Erythroblast (primary cell): ENCODE measurements at regions not wholly inside any gene's neighbourhood (a gene's known extent, or its start where the extent isn't known, plus 50 kb on each side); places are given as distances from the start of the nearest gene placed in this dataset.

Experiments used
- GATA1 ChIP-seq: IDR thresholded peaks from 2 replicates; pipeline ENCODE4 v1.6.1; 2011; ENCODE audit warnings: low read depth, mild to moderate bottlenecking, control low read depth, low read length, moderate library complexity
- POLR2A ChIP-seq: IDR thresholded peaks from 2 replicates; pipeline ENCODE4 v1.6.1; 2011; ENCODE audit warnings: mild to moderate bottlenecking, low read length

- TF ChIP-seq POLR2A: no peak
- no peak for TF ChIP-seq GATA1
These were observed 423.5 kb upstream of the IGFBP3 start for GRCh38 chr7:46344533-46344932.
